Left ventricle myocardium superior (tissue), 1 donor: ENCODE measurements at regions not wholly inside any gene's neighbourhood (a gene's known extent, or its start where the extent isn't known, plus 50 kb on each side); places are given as distances from the start of the nearest gene placed in this dataset.
"Not testable (repeated sequence)": the region's sequence is repeated elsewhere in the genome, so short reads cannot be mapped to it uniquely, and the experiment has no call there.

Source experiments
- ATAC-seq: fragments of 200-7000 bp; cut with Tn5 transposase; one replicate; pipeline ENCODE4 v1.9.1; 2020; ENCODE audit warnings: mild to moderate bottlenecking, moderate library complexity
- DNase-seq: peaks from one replicate; pipeline ENCODE4 v3.0.0-alpha.2; 2020
- intact Hi-C: fragments of 100-400 bp; cut with micrococcal nuclease; formaldehyde crosslinking; loops from one replicate; pipeline ENCODE4 v1.11.0; 2022
- donor health status: DM: no; HTN: yes; CAD: no; lungs with severe emphysema.

DNA sequence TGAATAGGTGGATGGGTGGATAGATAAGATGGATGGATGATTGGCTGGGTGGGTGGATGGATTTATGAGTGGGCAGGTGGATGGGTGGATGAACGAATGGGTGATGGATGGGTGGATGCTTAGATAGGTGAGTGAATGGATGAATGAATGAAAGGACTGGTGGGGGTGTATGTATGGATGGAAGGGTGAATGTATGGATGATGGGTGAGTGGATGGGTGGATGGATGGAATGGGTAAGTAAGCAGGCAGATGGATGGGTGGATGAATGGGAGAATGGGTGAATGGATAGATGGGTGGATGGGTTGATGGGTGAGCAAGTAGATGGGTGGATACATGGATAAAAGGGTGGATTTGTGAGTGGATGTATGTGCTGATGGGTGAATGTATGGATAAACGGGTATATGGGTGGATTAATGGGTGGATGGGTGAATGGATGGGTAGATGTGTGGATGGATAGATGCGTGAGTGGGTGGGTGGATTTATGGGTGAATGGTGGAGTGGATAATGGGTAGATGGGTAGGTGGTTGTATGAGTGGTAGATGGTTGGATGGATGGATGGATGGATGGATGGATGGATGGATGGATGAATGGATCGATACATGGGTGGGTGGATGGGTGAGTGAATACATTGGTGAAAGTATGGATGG is 682.6 kb downstream of the HS3ST4 start:
- ATAC-seq, result no peak
- intact Hi-C loops, result no loop called here

DNA sequence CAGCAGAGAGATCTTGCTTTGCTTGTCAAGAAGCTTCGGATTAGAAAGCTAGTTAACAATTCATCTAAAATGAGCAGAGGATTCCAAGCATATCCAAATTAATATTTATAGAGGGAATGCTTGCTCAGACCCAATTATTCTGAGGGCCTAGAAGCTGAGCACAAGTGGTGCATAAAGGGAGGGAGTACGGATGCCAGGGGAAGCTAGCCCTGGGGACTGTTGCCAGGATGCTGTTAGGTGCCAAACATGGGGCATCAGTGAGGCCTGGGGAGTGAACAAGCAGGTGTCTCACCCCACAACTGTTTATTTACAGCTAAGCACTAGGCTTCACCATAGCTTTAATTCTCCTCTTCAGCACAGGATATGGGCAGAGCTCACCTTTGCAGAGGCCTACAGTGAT is 684.1 kb upstream of the C16orf82 start:
- intact Hi-C loops, result no loop called here
- ATAC-seq (no peak), DNase-seq (no peak)

More for the DNA sequence above, 682.6 kb downstream of the HS3ST4 start:
- DNase-seq, result no peak

DNA sequence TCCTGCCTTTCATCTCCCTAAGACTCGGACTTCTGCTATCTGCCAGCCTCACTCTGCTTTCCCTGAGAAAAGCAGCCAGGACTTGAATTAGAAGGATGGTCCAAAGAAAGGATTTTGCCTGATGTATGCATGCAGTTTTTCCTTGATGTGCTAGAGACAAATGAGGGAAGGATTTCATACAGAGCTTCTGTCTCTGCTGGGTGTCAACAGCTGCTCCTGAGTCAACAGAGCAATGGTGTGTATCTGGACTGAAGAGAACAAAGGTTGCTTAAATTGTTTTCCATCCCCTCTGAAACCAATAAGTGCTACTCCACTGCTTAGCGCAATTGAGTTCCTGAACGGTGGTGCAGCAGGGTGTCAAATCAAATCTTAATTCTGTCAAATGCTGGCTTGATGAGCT is 680.6 kb upstream of the C16orf82 start:
- intact Hi-C loops, result no loop called here
- ATAC-seq (no peak), DNase-seq (no peak)

DNA sequence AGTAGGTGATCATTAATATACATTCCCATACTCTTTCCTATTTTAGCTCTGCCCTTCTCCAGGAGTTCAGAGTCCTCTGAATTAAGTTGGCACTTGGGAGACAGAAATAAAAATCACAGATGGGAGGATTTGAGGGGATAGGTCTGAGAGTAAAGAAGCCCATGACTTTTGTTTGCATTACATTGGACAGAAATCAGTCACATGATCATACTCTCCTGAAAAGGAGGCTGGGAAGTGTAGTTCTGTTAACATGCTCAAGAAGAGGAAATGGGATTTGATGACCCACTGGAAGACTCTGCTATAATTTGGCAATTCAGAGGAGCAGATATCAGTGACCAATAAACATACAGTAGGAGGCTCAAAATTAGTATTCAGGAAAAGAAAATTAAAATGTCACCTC is 674.9 kb upstream of the C16orf82 start:
- intact Hi-C loops, result no loop called here
- no peak for ATAC-seq
- DNase-seq, result no peak

DNA sequence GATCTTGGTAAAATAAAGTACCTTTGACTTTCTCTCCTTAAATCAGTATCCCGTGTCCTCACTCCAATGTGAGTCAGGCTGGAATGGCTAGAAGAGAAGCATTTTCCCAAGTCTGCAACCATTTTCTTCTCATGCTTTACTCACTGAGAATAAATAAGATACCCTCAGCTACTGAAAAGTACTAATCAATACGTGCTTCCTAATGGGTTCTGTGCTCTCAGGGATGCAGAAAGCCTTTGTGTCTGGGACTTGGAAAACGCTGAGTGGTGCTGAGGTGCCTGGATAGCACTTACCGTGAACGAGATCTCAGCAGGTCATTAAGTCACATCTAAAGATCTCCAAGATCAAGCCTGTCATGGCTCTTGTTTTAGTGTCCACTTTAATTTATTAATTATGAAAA is 672.3 kb upstream of the C16orf82 start:
- no peak for ATAC-seq
- intact Hi-C loops, result no loop called here
- no peak for DNase-seq

DNA sequence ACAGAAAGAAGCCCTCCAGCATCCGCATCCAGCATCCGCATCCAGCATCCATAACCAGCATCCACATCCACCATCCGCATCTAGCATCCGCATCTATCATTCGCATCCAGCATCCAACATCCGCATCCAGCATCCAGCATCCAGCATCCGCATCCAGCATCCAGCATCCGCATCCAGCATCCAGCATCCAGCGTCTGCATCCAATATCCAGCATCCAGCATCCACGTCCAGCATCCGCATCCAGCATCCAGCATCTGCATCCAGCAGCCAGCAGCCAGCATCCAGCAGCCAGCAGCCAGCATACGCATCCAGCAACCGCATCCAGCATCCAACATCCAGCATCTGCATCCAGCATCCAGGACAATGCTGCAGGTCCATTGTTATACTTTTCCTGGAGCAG is 671.0 kb upstream of the C16orf82 start:
- DNase-seq, result no peak
- intact Hi-C loops, result no loop called here
- ATAC-seq, result no peak

DNA sequence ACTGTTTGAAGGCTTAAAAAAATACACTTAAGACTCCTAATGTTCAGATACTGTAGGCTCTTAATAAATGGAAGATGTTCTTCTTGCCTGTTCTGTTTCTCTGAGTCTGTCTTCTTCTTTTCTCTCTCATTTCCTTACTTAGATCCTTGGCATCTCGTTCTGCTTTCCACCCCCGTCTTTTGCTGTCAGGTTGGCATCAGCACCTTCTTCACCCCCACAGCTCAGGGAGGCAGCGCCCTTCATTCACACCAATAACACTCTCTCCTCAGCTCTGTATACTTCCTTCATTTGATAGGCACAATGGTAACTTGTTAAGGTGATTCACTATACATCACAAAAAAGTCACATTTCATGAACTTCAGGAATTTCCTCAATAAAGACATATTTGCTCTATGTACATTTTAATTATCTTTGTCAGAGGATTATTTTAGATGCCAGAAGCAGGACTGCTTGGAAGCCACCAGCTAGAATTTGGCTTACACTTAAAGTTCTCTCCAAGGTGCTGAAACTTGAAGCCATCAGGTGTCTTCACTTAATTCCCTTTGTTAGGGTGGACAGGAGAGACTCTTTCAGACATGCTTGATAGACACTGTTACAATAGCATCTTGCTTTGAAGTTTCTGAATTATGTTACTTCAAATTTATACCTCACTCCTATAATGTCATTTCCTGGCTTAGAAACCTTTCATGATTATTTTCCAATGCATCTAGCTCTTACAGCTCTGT is 670.1 kb upstream of the C16orf82 start:
- ATAC-seq (no peak), DNase-seq (no peak)
- intact Hi-C loops, result no loop called here

DNA sequence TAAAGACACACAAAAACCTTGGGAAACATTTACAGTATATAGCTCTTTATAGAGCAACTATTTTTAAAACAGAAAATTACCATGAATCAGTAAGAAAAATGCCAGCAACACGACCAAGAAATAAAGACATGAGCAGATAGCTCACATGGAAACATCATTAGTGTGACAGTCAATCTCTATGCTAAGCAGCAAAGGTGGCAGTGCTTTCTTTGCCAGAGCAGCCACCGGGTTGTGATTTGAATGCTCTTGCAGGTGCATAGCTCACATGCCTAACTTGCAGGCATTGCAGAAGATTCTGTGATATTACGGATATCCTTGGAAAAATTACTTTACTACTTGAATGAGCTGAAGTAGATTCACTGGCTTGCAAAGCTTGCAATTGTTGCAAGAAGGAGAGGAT is 652.9 kb upstream of the C16orf82 start:
- intact Hi-C loops, result no loop called here
- no peak for ATAC-seq
- DNase-seq, result no peak

DNA sequence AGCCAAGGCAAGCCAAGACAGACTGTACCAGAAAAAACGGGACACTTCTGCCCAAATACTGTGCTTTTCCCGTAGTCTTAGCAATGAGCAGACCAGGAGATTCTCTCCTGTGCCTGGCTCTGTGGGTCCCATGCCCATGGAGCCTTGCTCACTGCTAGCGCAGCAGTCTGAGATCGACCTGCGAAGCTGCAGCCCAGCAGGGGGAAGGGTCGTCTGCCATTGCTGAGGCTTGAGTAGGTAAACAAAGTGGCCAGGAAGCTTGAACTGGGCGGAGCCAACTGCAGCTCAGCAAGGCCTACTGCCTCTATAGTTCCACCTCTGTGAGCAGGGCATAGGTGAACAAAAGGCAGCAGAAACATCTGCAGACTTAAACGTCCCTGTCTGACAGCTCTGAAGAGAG is 647.3 kb upstream of the C16orf82 start:
- intact Hi-C loops, DNase-seq, ATAC-seq: not testable (repeated sequence)

DNA sequence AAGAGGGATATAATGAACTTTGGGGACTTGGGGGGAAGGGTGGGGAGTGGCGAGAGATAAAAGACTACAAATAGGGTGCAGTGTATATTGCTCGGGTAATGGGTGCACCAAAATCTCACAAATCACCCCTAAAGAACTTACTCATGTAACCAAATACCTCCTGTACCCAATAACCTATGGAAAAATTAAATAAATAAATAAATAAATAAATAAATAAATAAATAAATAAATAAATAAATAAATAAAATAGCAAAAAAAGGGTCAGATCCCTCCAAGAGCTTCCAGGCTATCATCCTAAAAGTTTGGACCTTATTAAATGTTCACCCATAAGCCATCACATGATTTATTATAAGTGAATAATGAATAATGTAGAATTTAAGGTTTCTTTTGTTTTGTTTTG is 636.1 kb upstream of the C16orf82 start:
- no peak for DNase-seq
- intact Hi-C loops, result no loop called here
- ATAC-seq, result no peak

DNA sequence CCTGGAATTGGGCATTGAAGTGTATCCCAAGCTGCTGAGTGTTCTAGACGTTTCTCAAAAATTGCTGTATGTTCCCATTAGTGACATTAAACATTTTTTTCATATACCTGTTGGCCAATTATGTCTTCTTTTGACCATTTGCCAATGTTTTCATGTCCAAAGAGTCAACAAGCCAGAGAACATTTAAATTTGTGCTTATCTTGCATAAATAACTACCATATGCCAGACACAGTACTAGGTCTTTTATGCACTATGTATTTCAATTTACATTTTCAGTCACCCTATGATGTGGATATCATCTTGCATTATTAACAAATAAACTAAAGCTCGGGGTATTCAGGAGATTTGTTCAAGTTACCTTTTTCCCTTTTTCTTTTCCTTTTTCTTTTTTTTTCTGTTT is 632.9 kb upstream of the C16orf82 start:
- intact Hi-C loops, result no loop called here
- DNase-seq (no peak), ATAC-seq (no peak)

DNA sequence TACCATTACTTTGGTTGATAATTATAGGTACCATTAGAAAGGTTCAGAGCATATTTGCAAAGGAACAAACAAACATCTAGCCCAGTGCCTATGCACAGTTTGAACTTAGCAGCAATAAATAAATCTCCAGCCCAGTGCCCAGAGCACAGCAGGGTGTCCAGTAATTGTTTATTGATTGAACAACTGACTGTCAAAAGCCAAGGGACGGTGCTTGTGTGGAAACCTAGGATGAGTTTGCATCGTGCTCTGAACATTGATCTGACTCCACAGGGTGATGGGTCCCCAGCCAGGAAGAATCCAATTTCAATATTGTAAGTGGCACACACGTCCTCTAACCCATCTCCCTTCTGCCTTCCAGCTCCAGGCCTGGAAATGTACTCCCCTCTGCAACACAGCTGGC is 625.5 kb upstream of the C16orf82 start:
- DNase-seq, result no peak
- intact Hi-C loops, result no loop called here
- no peak for ATAC-seq

DNA sequence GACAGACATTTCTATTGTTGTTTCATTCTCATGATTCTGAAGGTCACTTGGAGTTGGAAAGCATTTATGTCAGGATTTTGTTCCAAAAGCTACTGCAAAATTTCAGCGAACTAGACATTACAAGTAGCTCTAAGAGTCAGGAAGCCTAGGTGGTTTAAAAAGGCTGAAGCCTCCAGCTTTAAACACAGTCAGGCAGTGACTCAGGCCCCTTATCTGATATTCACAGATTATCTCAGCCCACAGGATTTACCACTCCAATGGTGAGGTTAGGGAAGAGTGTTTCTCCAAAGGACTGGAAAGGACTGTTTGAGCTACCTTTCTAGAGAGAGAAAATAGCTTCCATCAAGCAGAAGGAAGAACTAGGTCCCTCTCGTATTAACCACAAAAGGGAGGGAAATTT is 624.4 kb upstream of the C16orf82 start:
- DNase-seq (no peak), ATAC-seq (no peak)
- intact Hi-C loops, result no loop called here

DNA sequence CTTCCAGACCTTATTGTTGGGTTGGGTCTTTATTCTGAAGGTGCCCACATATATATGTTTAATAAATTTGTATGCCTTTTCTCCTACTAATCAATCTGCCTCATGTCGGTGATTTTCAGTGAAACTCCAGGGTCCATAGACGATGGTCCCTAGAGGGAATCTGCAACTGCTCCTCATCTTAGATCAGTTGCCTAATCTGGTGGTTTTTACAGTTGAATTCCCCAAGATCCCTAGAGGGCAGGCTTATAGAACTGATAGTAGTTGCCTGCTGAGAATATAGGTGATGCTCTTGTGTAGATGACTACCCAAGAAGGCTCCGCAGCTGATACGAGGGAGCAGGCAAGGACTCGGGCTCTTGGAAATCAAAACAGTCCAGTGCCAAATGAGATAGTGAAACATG is 619.2 kb upstream of the C16orf82 start:
- ATAC-seq (no peak), DNase-seq (no peak)
- intact Hi-C loops, result no loop called here

DNA sequence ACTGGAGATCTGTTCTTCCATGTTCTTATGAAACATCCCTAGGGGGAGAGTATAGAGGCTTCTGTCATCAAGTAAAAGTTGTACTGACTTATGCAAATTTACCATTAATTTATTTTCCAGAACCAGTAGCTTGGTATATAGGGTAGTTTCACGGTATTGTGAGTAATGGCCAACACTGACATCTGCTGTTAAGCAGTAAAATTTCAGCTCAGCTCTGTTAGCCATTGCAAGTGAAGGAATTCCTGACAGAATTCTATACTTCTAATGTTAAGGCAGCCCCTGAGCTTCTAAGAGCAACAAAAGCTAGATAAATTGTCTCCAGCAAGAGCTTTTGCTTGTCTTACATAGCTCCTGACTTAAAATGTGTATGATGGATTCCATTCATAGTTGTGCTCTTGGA is 613.5 kb upstream of the C16orf82 start:
- intact Hi-C loops, result no loop called here
- no peak for DNase-seq
- ATAC-seq, result no peak

DNA sequence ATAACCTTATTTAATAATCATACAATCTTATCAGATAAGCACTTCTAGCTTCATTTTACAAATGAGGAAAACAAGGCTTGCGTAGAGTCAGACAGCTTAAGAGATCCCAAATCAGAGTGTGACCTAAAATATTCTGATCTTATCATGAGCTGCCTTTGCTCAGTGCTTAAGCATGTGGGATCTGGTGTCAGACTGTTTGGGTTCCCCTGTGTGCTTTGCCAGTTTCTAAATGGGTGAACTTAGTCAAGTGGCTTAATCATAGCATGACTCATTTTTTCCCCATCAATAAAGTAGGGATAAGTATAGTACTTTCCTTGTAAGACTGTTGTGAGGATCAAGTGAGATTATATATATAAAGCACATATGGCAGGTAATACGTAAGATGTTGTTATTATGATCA is 612.6 kb upstream of the C16orf82 start:
- ATAC-seq (no peak), DNase-seq (no peak)
- intact Hi-C loops, result no loop called here

DNA sequence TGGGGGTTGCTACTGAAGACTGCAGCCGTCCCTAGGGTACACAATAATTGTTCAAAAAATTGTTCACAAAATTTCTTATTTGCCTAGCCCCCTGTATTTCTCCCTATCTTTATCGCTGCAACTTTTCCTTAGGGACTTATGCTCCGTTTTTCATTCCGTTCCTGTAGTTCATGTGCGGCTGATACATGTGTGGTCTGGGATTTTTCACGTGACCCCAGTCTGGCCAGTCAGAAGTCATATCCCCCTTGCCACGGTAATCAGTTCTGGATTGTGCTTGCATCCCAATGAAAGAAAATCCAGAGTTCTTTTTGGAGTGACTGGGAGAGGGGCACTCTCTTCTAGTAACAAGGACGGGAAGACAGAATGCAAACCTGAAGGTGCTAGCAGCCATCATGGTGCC is 610.7 kb upstream of the C16orf82 start:
- ATAC-seq, result no peak
- DNase-seq, result no peak
- intact Hi-C loops, result no loop called here

DNA sequence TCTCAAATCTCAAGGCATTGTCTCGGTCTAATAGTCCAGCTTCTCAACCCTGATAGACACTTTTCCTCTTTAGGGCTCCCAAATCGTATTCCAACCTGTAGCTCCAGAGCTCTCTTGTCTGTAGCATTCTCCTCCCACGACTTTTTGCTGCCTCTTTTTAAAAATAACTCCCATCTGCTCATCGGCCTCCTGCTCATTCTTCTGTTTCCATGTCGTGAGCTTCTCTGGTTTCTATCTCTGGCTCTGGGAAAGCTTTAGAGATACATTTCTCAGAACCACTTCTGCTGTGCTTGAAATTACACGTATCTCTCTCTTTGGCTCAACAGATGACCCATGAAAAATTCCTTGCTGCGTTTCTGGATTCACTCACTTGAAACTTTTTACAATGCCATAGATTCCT is 609.6 kb upstream of the C16orf82 start:
- no peak for ATAC-seq
- intact Hi-C loops, result no loop called here
- no peak for DNase-seq

DNA sequence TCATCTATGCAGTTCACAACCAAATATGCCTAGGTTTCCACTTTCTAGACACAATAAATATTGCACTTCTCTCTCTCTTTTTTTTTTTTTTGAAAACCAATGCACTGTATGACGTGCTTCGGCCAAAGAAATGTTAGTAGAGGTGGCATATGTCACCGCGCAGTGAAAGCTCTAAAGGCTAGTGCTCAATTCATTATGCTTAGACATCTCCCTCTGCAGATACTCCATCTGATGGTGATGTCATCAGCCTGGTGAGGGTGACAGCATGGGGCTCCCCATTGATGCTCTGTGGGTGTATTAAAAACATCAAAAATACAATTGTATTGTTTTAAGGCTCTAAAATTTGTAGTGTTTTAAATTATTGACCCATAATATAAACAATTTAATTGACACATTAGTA is 608.8 kb upstream of the C16orf82 start:
- DNase-seq (no peak), ATAC-seq (no peak)
- intact Hi-C loops, result no loop called here

DNA sequence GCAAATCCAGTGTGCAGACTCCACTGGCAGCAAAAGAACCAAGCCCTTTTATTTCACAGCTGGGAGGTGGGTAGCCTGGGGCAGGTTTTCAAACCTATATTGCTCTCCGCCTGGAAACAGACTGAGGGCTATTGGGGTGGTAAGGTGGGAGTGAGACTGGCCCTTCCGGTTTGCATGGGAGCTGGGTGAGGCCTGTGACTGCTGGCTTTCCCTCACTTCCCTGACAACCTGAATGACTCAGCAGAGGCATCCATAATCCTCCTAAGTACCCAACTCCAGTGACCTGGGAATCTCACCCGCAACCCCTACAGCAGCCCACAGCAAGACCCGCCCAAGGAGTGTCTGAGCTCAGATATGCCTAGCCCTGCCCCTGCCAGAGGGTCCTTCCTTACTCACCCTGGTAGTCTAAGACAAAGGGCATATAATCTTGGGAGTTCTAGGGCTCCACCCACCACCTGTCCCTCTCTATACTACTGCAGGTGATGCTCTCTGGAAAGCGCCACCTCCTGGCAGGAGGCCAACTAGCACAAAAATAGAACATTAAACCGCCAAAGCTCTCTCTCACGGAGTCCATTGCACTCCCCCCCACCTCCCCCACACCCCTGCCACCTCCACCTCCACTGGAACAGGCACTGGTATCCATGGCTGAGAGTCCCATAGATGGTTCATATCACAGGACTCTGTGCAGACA is 602.0 kb upstream of the C16orf82 start:
- intact Hi-C loops, result no loop called here
- no peak for DNase-seq
- no peak for ATAC-seq

DNA sequence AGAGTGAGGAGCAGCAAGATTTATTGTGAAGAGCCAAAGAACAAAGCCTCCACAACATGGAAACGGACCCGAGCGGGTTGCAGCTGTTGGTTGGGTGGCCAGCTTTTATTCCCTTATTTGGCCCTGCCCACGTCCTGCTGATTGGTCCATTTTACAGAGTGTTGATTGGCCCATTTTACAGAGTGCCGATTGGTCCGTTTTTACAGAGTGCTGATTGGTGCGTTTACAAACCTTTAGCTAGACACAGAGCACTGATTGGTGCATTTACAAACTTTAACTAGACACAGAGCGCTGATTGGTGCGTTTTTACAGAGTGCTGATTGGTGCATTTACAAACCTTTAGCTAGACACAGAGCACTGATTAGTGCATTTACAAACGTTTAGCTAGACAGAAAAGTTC is 592.3 kb upstream of the C16orf82 start:
- DNase-seq, ATAC-seq, intact Hi-C loops: not testable (repeated sequence)
